ENCODE measurements at regions not wholly inside any gene's neighbourhood (a gene's known extent, or its start where the extent isn't known, plus 50 kb on each side); places are given as distances from the start of the nearest gene placed in this dataset.

GRCh38 chr15:61537337-61537736 is 308.2 kb upstream of the RORA start:
- no peak for TF ChIP-seq CTCF (IDR thresholded peaks at IDR 0.05; ENCODE audit: low read length)
- no peak for TF ChIP-seq EZH2 (IDR thresholded peaks at IDR 0.05; ENCODE audit: borderline replicate concordance, low read length)
